ENCODE measurements at regions not wholly inside any gene's neighbourhood (a gene's known extent, or its start where the extent isn't known, plus 50 kb on each side); places are given as distances from the start of the nearest gene placed in this dataset.

GRCh38 chr20:4522310-4522709 is 163.9 kb upstream of the PRNP start:
- H3K4me3 ChIP-seq (ENCODE audit: low read depth, low read length): no peak overlapping the region
- no peak for DNase-seq (ENCODE audit: low read depth)
- no peak for TF ChIP-seq CTCF (conservative IDR thresholded peaks at IDR 0.05; ENCODE audit: low read depth, low read length)

GRCh38 chr20:4521170-4521968 is 164.9 kb upstream of the PRNP start:
- no peak for DNase-seq (ENCODE audit: low read depth)
- no peak overlapping the region for H3K4me3 ChIP-seq (ENCODE audit: low read depth, low read length)
- TF ChIP-seq CTCF (conservative IDR thresholded peaks at IDR 0.05; ENCODE audit: low read depth, low read length): no peak

DNA sequence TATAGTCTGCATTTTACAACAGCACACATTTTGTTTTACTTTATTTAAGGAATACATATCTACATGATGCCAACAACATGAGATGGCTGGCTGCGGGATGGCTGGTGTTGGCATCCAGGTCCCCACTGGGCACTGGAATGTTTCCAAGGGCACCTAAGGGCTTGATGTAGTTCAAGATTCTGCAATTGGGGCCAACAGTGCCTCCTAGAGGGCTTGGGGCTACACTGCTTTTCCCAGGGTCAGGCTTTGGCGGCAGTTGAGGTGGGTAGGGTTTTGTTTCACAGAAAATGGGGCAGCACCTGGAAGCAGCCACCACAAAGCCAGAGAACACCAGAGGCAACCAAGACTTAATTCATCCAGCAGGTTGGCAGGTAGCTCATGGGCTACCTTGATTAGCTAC is 166.7 kb upstream of the PRNP start:
- no peak overlapping the region for H3K4me3 ChIP-seq (ENCODE audit: low read depth, low read length)
- peak; percentile 82 for TF ChIP-seq CTCF (conservative IDR thresholded peaks at IDR 0.05; ENCODE audit: low read depth, low read length)
- peak; percentile 31 for DNase-seq (ENCODE audit: low read depth)

- DNase-seq (ENCODE audit: low read depth): no peak
- TF ChIP-seq CTCF (conservative IDR thresholded peaks at IDR 0.05; ENCODE audit: low read depth, low read length): no peak
- no peak overlapping the region for H3K4me3 ChIP-seq (ENCODE audit: low read depth, low read length)
Measured at GRCh38 chr20:4516876-4517275, 169.4 kb upstream of the PRNP start.

DNA sequence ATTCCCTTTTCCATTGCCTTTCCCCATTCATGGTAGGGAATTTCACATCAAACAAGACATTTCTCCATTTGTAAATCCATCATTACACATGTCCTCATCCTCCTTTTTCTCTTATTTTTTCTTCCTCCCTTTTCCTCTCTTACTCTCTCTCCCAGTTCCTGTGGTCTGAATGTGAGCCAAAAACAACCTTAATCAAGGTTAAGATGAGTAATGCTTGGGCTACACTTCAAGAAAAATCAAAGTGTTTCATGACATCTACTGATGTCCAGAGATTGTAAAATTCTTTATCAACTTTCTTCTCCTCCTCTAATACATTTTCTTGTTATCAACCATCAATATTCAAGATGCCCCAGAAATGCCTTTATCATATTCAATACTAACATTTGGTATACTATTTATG is 172.5 kb upstream of the PRNP start:
- peak; percentile 86 for DNase-seq (ENCODE audit: low read depth)
- TF ChIP-seq CTCF (conservative IDR thresholded peaks at IDR 0.05; ENCODE audit: low read depth, low read length): no peak
- no peak overlapping the region for H3K4me3 ChIP-seq (ENCODE audit: low read depth, low read length)

DNA sequence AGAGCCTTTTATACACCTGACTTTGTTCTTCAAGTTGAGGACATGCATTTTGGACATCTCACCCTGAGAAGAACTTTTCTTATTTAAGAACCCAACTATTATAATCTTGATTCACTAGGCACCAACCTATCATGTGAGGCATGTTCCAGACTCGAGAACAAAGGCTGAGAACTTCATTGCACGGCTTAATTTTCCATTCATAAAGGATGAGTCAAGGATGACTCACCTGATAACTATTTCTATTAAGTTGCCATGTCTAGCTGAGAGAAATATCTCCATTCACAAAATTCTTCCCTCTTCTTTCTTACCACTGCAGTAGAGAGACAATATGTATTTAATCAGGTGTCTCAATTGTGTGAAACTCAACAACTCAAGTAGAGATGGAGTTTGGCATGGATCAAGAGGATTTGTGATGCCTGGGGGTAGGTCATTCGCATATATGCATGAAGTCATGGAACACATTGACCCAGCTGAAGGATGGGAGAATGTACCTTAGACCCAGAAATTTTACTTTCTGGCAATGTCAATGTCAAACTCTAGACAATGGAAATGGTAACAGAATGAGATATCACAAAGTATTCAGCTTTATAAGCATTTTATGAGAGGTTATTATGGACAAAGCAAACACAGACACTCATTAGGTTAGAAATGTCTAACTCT is 173.2 kb upstream of the PRNP start:
- peak; percentile 97 for DNase-seq (ENCODE audit: low read depth)
- no peak for TF ChIP-seq CTCF (conservative IDR thresholded peaks at IDR 0.05; ENCODE audit: low read depth, low read length)
- H3K4me3 ChIP-seq (ENCODE audit: low read depth, low read length): no peak overlapping the region

DNA sequence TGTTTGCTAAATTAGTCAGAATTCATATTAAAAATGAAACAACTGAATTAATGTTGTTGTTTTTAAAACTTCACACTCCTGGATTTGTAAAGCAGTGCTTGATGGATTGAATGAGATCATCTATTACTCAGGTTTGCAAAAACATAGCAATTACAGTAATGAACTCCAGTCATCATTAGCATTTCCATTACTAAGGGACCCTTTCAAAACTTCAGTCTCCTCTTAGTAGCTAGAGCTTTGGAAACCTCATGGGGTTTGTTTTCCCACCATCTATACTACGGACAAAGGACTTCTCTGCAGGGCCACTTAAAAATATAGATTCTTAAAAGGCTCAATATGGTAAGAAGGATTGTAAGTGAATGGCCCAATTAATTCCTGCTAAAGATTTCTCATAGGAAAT is 174.5 kb upstream of the PRNP start:
- no peak for TF ChIP-seq CTCF (conservative IDR thresholded peaks at IDR 0.05; ENCODE audit: low read depth, low read length)

More for the DNA sequence above, 174.5 kb upstream of the PRNP start:
- DNase-seq (ENCODE audit: low read depth): no peak
- H3K4me3 ChIP-seq (ENCODE audit: low read depth, low read length): no peak overlapping the region
